ENCODE measurements at regions not wholly inside any gene's neighbourhood (a gene's known extent, or its start where the extent isn't known, plus 50 kb on each side); places are given as distances from the start of the nearest gene placed in this dataset.

DNA sequence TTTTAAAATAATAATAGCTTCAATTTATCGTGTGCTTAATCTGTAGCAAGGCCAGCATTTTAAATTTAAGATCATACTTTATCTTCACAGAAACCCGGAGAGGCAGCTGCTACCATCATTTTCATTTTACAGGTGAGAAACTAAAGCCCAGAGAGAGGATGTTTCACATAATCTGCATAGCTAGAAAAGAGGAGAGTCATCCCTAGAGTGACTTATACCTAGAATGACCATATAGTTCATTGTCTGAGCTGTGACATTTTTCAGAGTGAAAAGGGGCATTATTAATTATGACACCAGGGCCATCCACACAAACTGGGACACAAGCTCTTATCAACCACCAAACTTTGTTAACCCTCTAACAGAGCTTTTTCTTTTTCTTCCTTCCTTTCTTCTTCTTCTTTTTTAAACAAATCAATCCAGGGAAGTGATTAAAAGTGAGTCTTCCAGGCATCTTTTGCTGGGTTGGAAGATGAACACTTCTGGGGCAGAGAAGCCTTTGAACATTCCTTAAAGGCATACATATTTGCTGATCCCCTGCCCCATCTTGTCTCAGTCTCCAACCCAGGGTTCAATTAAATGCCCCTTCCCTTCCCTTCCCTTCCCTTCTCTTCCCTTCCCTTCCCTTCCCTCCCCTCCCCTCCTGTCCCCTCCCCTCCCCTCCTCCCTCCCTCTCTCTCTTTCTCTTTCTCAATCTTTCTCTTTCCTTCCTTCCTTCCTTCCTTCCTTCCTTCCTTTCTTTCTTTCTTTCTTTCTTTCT lies 272.5 kb upstream of the JAG1 start:
- no peak for FAIRE-seq
- DNase-seq (ENCODE audit: low spot score in 2 of 2) = no peak

DNA sequence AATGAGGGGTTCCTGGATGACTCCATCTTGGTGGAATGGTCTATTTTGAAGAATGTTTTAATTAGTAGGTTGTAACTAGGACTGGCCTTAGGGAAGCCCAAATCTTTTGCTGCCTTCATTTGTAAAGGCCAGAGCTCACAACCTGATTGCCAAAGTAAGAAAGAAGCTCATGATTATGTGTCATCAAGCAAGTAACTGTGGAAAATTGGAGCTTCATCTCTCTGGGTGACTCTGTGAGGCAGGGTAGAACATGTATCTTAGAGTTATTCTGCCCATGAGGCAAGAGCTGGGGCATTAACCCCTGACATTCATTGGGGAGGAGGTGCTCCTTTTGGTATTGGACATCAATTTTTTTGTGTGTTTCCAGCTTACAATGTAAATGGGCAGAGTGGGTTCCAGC lies 273.9 kb upstream of the JAG1 start:
- no peak for DNase-seq (ENCODE audit: low spot score in 2 of 2)
- no peak for FAIRE-seq

DNA sequence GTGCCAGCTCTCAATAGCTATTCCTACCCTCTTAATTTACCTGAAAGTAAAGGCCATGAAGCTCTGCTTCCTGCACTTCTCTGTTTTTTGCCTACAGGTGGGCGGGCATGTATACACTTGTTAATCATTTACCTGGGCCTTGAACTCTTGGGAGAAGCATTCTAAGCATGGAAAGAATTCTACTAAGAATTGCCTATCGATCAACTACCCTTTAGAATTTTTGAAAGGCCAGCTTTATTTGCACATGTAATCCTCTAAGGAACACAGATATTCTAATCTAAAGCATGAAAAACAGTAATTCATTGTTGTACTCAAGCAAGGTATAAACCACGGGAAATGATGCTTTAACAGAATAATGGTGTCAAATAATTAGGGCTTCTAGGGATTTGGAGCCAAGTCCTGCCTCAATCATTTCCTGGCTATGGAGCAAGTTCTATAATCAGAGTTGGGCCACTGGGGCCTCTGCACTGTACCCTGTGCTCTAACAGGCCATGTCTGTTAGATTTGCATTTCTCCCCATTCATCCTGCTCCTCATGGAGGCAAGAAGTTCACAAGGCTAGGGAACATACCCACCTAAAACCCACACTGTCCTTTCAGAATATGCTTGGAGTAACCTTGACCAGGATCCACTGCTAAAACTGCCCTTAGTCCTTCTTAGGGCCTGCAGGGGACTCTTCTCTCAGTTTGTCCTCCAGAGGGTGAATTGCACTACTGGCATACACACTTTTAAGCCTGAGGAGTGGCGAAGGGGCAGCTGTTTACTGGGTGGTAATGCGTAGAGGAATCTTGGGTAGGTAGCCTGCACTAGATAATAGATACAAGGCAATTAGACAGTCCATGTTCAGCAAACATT lies 276.4 kb upstream of the JAG1 start:
- FAIRE-seq = no peak

DNA sequence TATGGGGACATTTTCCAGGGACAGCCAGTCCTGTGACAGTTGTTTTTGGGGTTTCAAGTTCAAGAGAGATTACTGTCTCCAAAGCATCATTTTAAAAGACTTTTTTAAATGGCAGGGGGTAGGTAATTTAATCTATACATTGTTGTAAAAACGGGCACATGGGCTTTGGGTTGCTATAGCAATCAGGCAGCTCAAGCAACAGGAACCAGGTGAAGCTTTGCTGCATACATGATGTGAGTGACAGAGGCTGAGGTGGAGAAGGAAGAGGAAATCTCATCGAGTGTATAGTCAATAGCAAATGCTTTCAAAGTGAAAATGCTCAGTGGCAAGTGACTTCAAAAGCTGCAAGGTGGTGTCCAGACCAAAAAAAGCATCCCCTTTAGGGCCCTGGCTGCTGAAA lies 277.4 kb upstream of the JAG1 start:
- no peak for FAIRE-seq
- DNase-seq (ENCODE audit: low spot score in 2 of 2) = no peak

More for the DNA sequence above, 276.4 kb upstream of the JAG1 start:
- DNase-seq (ENCODE audit: low spot score in 2 of 2) = no peak

DNA sequence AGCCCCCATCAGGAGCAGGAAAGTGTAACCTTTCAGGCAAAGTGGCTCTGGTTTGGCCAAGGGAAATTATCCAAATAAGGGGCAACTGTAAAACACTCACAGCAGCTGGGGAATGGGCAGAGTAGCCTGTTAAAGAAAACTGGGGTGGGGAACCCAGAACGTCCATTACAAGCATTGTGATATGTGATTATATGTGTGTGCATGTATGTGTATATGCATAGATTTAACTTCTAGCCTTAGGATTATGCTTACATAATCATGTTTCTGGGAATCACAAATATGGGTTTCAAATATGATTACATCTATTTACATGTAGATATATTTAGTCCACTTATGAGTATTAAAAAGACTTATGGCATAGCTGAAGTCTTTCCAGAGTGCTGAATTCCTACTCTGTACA lies 278.1 kb upstream of the JAG1 start:
- no peak for DNase-seq (ENCODE audit: low spot score in 2 of 2)
- no peak for FAIRE-seq

DNA sequence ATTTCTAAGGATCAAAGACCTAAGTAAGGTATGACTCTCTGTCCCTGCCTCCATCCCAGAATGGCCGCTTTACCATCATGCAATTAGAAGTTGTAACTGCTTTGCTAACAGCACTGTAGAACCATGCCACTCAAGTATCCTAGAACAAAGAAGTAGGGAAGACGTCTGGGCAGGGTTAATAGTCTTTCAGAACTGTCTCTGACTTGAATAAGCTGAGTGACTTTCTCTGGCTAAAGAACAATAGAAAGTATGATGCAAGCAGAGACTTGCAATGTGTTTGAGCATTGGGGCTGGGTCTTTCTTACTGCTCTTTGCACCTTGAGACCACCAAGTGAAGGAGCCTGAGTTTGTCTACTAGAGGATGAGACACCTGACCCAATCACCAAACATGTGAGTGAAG lies 279.6 kb upstream of the JAG1 start:
- FAIRE-seq (no peak), DNase-seq (ENCODE audit: low spot score in 2 of 2) (no peak)

DNA sequence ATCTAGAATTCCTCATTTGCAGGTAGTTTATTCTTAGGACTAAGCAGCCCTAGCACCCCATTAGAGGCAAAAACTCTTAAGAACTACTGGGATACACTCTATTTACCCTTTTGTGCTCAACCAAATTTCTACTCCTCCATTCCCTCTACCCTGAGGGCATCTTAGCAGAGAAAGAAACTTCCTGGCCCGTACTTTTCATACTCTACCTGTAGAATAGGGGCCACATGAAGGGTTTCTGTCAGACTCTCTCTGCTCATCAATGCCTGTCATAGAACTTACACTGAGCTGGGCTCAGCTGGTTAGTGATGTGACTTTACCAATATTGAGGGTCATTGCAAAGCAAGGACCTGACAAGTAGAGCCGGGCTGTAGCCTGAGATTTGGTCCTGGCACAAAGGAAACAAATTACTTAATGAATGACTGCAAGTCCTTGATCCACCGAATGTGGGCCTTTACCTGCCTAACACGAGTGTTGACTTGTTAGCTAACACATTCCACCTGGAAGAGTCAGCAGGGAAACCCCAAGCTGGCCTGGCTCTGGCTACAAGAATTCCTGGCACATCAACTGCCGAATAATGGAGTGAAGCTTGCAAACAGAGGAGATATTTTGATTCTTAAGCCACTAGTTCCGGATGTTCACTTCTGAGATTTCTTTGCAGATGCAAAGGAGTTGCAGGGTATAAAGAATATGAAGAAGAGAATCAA lies 280.5 kb upstream of the JAG1 start:
- FAIRE-seq (no peak), DNase-seq (ENCODE audit: low spot score in 2 of 2) (no peak)

DNA sequence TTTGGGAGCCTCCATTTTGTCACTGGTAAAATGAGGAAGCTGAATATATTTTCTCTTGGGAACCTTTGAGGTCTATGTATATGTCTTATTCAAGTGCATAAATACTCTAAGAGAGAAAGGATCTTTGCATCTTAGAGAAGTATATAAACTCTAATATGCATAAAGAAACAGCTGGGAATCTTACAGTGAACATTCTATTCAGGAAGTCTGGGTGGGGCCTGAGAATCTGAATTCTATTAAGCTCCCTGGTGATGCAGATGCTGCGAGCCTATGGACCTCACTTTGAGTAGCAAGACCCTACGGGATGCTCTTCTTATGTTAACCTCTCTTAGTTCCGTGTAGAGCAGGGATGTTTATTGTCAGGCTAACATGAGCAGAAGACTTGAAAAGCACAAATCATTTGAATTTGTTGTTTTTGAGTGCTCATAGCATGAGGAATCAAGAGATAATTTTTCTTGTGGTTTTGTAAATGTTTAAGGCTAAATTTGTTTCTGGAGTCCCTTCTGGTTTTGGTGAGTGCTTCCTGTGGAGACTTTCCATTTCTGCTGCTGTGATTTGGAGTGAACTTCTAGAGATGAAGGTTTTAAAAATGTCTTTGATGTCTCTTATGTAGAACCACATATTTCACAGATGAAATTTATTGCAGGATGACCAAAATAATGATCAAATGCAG lies 281.2 kb upstream of the JAG1 start:
- DNase-seq (ENCODE audit: low spot score in 2 of 2) = no peak
- no peak for FAIRE-seq

DNA sequence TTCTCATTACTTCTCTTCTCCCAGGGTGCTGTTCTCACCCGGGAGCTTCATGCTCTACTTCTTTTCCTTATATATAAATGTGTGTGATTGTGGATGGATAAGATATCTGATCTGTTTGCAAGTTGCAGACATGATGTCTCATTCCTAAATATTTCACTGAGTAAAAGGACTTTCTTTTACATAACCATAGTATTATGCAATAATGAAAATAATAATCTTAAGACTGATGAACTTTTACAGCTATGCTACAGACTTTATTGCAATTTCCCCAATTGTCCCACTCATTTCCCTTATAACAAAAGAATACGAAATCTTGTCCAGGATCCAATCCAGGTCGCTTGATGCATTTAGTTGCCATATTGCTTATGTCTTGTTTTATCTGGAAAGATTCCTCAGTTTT lies 284.5 kb upstream of the JAG1 start:
- FAIRE-seq (no peak), DNase-seq (ENCODE audit: low spot score in 2 of 2) (no peak)

DNA sequence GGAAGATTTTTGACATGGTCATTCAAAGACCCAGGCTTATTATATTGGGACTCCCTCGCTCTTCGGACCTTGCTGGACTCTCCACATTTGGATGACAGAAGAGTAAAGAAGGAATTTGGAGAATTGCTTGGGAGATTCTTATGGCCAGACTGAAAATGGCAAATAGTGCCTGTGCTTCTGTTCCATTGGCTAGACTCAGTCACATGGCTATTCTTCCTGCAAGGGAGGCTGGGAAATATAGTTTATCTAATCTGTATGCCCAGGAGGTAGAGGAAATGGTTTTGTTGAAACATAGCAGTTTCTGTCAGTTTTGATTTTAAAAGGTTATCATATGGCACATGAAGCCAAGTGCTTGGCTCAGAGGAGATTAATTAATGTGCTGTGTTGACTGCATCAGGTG lies 286.6 kb upstream of the JAG1 start:
- DNase-seq (ENCODE audit: low spot score in 2 of 2) (no peak), FAIRE-seq (no peak)

DNA sequence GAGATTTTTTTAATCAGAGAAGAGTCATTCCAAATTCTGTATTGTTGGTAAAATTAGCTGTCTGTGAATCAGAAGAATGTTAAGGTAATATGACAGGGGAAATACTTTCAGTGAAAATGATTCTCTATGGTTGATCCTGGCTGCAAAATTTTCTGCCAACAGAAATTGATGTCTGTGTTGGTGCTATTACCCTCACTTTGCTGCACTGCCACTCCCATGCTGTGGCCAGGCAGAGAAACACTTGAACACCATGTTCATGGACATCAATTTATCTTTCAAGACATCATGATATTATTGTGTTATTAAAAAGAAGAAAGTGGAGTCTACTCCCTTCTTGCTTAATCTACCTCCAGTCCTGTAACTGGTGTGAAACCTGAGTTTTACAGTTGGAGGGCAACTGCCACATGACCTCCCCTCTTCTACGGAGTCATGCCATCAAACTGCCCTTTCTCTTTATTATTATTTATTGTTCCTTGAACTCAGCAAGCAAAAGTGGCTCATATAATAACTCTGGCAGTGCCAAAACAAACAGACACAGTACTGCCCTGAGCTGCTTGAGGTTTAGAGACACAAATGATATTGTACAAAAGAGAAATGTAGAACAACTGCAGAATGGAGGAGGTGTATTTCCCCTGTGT lies 288.0 kb upstream of the JAG1 start:
- DNase-seq (ENCODE audit: low spot score in 2 of 2) (no peak), FAIRE-seq (no peak)

DNA sequence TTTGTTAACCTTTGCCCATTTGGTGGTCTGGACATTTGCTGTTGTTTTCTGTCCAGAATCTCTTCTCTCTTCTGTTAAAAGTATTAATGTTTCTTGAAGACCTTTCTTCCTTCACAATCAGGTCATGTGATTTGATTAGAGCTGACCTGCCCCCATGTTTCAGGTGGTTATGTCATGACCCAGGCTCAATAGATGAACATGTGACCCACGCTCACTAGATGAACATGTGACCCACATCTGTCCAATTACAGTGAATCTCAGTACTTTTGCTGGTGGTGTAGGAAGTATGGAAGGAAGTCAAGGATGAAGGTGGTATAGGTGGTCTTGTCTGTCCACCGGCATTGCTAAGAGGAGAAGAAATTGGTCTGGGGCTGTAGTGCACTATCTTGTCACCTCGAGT lies 289.1 kb upstream of the JAG1 start:
- FAIRE-seq = no peak

DNA sequence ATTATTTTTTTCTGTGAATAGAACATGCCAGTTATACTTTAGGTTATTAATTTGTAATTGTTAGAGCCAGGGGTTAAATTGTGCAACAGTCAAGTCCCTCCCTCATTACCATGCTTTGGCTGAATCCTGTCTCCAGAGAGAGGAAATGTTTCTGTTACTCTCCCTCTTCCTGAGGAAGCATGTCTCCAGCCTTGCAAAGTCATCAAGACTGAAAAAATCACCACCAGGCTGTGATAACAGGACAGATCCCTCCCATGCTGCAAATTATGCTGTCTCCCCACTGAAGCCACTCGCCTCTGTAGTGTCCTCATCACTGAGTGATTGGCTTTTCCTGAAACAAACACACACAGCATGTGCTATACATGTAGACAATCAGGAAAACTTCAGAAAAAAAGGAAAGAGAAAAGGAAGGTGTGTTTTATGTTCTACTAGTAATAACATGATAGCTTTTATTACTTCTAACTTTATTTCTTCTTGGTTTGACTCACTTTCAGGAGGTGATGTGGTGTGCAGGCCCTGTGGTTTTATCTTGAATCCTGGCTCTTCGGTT lies 290.0 kb upstream of the JAG1 start:
- no peak for DNase-seq (ENCODE audit: low spot score in 2 of 2)
- FAIRE-seq = no peak

More for the DNA sequence above, 289.1 kb upstream of the JAG1 start:
- no peak for DNase-seq (ENCODE audit: low spot score in 2 of 2)

DNA sequence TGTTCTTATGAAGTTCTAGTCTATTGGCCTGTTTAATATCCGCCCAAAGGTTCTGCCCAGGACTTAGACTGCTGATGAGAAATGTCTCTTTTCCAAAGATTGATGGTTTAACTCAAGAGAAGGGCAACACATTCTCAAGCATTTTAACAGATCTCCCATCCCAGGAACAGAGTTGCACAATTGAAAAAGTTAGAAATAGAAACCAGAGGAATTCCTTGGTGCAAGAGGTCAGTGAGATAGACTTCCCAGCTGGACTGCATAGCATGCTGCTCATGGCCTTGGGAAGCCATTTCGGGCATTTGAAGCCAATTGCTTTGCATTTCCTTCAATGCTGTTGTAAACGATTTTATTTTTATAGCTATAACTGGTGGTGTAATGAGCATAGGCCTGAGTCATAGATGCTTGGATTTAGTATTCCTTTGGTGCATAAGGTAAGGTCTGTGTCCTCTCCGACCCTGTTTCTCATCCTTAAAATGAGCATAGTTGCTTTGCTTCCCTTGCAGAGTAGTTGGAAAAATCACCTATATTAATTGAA lies 292.2 kb upstream of the JAG1 start:
- DNase-seq (ENCODE audit: low spot score in 2 of 2) (no peak), FAIRE-seq (no peak)

DNA sequence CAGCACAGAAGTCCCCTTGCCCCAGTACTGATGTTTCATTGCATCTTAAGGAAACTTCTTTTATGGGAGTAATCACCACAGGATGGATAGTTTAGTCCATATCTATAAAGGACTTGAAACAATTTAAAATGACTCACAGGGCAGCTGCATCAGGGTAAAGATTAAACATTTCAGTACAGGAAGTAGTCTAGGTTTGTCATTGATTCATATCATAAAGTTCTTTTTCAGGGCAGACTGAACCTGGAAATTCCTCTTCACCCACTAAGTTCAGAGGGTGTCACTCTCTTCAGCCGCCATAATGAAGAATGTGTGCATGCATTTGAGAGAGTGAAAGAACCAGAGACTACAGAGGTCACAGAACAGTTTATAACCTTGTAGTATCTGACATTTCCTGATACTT lies 296.3 kb upstream of the JAG1 start:
- DNase-seq (ENCODE audit: low spot score in 2 of 2) = no peak
- FAIRE-seq = no peak

DNA sequence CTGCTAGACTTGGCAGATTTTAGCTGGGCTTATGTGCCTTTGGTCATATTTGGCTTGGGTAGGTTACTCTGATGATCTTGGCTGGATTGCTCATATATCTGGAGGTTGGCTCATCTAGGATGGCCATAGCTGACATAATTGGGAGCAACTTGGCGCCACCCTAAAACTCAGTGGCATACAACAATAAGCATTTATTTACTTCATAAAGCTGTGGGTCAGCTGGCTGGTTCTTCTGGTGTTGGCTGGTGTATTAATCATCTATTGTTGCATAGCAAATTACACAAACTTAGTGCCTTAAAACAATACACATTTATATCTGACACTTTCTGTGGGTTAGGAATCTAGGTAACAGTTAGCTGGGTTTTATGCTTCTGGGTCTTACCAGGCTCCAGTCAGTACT lies 297.3 kb upstream of the JAG1 start:
- no peak for FAIRE-seq
- DNase-seq (ENCODE audit: low spot score in 2 of 2) = no peak

DNA sequence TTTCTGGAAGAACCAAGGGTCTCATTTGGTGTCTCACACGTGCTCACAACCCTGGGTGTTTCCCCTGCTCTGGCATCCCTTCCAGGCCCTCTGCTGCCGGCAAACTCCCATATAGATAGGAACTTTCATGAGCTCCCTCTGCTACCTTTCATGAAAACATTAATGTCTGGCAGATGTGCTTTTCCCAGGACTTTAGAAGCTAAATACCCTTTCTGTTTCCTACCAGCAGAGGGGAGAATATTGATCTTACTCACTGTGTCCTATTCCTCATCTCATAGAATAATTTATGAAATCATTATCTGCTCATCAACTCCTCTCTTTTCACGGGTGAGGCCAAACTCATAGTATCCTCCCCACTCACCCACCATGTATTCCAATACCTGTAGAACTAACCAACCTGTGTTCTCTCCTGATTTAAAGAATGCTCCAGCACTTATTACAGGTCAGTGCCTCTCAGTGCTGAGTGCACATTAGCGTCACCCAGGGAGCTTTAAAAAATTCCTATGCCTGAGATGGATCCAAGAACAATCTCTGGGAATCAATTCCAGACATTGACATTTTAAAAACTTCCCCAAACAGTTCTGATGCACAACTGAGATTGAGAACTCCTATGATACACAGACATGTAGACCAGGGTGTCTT lies 298.5 kb upstream of the JAG1 start:
- FAIRE-seq (no peak), DNase-seq (ENCODE audit: low spot score in 2 of 2) (no peak)

DNA sequence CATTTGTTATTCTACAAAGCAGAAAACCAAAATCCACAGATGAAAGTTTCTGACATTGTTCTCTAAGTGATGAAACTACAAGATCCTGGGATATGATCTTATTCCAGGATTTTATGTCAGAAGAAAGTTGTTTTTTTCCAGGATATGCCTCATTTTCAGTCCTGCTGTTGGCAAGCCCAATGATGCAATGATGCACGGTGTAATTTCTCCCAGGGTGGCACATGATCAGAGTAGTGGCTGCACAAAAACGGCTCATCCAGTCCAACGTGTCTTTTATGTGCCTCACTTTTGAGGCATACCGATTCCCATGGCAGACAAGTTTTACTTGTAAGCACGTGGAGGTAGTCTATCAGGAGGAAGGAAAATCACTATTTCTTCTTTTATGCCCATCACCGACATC lies 302.3 kb upstream of the JAG1 start:
- FAIRE-seq (no peak), DNase-seq (ENCODE audit: low spot score in 2 of 2) (no peak)

DNA sequence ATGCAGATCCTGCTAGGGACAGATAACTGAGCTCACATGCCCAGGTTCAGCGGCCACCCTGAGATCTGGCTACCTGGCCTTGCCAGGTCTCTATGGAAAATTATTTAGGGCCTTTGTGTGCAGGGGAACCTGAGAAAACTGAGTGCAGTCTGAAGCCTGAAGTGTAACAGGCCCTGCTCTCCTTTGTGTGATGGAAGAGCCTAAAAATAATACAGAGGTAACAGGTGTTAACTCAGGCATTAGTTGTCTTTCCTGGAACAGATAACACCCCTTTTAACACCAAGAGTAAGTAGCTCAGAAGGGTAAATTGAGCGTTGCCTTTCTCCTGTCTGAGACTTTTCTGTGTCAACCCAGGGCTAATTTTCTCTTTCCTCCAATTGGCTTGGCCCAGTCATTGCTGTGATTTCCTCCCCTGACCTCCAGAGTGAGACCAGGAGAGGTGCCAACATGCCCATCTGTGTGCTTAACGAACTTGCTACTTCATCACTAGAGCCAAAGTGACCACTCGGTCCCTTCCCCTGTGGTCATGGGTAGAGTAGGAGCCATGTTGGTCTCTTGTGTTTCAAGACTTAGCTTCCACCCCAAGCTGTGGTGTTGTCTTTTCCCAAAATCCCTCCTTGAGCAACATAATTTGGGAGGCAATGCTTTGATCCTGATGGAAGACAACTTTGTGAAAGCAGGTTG lies 304.4 kb upstream of the JAG1 start:
- no peak for DNase-seq (ENCODE audit: low spot score in 2 of 2)
- FAIRE-seq = no peak

Data from frontal cortex (tissue), 3 donors.